Activated CD8-positive, alpha-beta memory T cell treated with anti-CD3 and anti-CD28 coated beads for 36 hours (primary cell): ENCODE measurements at regions not wholly inside any gene's neighbourhood (a gene's known extent, or its start where the extent isn't known, plus 50 kb on each side); places are given as distances from the start of the nearest gene placed in this dataset.

Source experiments
- CTCF ChIA-PET: fragments of 350-600 bp; sonication (Branson Sonifier 250); formaldehyde crosslinking; loops from one replicate; lab custom pipeline; 2021; ENCODE audit warnings: antibody characterized with exemption; lab: Charles Lee
- POLR2A ChIA-PET: fragments of 350-600 bp; sonication (Branson Sonifier 250); formaldehyde crosslinking; loops from one replicate; lab custom pipeline; 2021; ENCODE audit warnings: antibody characterized with exemption; lab: Charles Lee

DNA sequence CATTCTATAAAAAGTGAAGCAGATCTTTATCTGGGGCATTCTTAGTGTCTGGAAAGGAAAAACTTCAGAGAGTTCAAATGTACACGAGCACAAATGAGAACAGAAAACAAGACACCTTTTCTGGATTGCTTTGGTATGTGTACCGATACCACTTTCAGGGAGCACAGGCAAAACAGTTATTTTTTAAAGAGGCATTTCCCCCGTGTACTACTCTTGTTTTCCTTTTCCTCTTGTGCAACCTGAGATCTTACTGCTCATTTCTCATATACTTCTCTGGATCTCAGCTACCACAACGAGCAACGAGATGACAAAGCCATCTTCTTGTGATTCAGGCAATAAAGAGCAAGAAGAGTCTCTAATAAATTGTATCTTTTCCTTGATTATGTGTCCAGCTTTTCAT, 463.6 kb downstream of the SHQ1 start:
- POLR2A ChIA-PET, result no interaction called here

DNA sequence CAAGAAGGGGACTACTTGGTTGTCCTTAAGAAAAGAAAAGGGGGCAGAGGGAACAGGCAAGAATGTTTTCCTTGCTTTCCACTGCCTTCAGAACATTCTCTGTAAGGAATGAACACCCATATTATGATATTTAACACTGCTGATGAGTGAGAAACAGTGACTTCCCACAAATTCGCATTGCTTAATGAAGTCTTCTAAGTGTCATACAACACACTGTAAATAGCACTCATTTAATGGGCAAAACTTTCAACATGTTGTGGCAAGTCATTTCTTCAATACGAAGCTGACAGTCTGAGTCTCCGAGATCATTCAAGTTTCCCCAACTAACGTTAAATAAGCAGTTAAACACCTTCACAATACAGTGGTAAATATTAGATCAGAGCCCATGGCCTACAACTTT, 464.4 kb downstream of the SHQ1 start:
- ChIA-PET CTCF (no interaction called here), POLR2A (no interaction called here)

More for the DNA sequence above, 463.6 kb downstream of the SHQ1 start:
- CTCF ChIA-PET, result no interaction called here

- CTCF ChIA-PET, result no interaction called here
These were observed 465.0 kb downstream of the SHQ1 start for GRCh38 chr3:72383230-72383629.

DNA sequence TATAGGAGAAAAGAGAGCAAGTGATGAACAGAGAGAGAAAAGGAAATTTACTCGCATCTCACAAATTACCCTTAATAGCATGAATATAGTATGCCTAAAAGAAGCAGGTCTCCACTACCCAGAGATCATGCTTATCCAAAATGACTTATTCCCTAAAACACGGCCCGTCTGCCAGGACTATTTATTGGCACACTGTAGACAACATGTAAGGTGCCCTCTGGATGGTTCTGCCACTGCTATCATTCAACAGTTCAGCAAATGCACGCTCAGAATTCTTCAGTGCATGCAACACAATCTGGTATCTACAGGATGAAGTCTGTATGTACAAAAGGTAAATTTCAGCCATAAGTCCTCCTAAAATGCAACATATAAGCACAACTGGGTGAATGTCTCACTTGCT, 465.8 kb downstream of the SHQ1 start:
- CTCF ChIA-PET, result no interaction called here
- POLR2A ChIA-PET, result no interaction called here

More at GRCh38 chr3:72383230-72383629, 465.0 kb downstream of the SHQ1 start:
- POLR2A ChIA-PET, result no interaction called here

GRCh38 chr3:72381584-72381983, 466.7 kb downstream of the SHQ1 start:
- POLR2A ChIA-PET, result no interaction called here
- CTCF ChIA-PET, result no interaction called here

- ChIA-PET CTCF (no interaction called here), POLR2A (no interaction called here)
These were observed 467.3 kb downstream of the SHQ1 start for GRCh38 chr3:72380711-72381493.

- POLR2A ChIA-PET, result no interaction called here
- CTCF ChIA-PET, result no interaction called here
These were observed 468.1 kb downstream of the SHQ1 start for GRCh38 chr3:72380193-72380592.

DNA sequence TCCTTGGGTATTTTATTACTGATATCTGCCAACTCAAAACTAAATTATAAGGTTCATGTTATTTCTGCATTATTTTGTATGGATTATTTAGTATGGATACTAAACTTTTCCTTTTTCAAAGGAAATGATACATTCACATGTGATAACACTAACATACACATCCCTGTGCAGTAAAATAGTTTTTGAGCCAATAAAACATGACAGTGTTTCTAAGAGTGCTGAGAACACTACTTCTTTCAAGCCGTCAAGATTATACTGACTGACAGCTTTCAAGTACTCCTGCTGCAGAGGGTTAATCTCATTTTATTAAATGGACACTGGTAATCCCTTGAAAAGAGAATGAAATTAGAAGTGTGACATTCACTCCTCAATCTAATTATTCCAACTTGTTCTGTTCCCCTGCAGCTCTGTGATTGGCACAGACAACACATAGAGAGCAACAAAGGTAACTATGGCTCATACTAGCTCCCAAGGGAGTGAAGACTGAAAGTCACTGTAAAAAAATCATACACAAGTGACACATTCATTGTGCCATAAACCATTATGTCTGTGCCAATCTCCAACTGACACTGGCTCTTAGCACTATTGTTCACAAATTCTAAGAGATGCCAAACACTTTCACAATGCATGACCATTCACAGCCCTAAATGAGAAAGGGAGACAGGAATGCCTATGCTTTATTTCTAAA, 468.6 kb downstream of the SHQ1 start:
- ChIA-PET CTCF (no interaction called here), POLR2A (no interaction called here)

GRCh38 chr3:72378287-72378686, 470.0 kb downstream of the SHQ1 start:
- POLR2A ChIA-PET, result no interaction called here
- CTCF ChIA-PET, result no interaction called here

DNA sequence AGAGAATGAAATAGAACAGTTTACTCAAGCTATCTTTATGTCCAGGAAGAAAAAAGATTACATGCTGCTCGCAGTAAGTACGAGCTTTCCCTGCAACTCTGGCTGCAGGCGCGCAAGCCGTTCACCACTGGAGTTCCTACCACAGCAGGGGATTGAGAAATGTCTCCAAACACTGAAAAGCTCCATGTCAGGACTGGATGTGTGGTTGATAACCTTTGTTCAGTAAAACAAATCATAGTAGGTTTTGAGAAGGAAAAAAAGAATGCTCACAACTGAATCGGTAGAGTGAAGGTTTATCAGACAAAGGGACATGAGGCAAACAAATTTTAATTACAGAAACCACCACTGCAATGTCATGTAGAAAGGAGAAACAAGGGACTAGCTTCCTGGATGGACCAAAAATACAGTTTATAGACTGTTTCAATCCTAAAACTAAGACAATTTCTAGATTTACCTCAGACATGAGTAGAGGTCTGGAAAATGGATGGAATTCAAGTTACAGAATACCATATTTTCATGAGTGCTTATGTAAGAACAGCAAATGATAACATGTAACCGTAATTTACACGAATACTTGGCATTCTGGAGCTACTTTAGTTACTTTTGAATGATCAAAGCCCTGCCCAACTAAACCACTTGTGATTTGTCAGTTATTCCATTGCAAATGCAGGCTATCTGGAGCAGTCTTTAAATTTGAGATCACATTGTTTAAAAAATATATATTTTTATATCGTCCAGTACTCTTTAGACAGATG, 471.1 kb downstream of the SHQ1 start:
- CTCF ChIA-PET, result no interaction called here
- POLR2A ChIA-PET, result interaction anchor here (0.6 kb wide), 2 partner anchors 206 to 502 kb away, joined by 3 read pairs; no protein-coding TSS in a partner anchor

- ChIA-PET POLR2A (no interaction called here), CTCF (interaction anchor here (0.6 kb wide), 1 partner anchor 349 kb away, joined by 3 read pairs; no protein-coding TSS in a partner anchor)
These were observed 472.8 kb downstream of the SHQ1 start for GRCh38 chr3:72375237-72376076.

- ChIA-PET POLR2A (no interaction called here), CTCF (no interaction called here)
These were observed 475.1 kb downstream of the SHQ1 start for GRCh38 chr3:72373139-72373538.

DNA sequence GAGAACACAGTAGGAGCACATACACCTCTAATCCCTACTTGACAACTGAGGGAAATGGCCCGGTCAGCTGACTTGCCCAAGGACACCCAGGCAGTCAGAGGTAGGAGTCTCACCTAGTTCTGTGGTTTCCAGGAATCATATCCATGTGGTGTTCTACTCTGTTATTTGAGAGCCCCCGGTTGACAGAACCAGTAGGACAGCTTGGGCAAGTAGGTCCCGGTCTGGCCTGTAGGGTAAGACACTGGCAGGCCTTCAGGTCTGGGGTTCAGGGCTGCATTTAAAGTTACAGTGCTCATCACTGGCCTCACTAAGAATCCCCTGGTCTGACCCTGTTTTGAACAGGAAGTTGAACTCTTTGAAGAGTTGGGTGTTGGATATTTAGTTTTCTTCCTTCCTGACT, 476.1 kb downstream of the SHQ1 start:
- CTCF ChIA-PET, result no interaction called here
- POLR2A ChIA-PET, result no interaction called here

GRCh38 chr3:72371431-72371830, 476.8 kb downstream of the SHQ1 start:
- ChIA-PET POLR2A (no interaction called here), CTCF (no interaction called here)

GRCh38 chr3:72370947-72371346, 477.3 kb downstream of the SHQ1 start:
- ChIA-PET POLR2A (no interaction called here), CTCF (no interaction called here)

- ChIA-PET POLR2A (no interaction called here), CTCF (no interaction called here)
These were observed 478.6 kb downstream of the SHQ1 start for GRCh38 chr3:72369681-72370080.

DNA sequence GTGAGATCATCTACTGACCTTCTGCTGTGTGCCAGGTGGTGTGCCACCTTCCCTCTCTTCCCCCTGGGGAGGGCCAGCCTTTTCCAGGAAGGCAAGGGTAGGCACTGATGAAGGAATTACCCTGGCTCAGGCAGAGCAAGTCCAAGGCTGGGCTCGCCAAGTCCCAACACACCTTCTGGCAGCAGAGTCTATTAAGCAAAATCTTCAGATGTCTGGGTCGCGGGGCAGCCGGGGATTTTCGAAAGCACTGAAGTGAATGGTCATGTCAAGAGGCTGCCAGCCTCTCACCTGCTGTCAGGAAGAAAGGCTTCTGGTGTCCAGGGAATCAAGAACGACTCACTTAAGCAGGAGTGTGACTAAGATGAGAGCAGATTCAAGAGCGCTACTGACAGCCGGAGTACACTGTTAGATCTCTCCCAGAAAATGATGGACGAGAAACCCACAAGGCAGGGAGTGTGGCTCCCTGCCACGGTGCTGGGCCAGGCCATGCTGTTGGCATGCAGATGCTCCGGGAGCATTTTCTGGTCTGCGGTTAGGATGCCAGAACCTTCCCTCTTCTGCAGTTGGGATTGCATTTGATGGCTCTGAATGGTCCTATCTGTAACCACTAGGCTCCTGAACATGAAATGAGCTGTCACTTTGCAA, 479.8 kb downstream of the SHQ1 start:
- CTCF ChIA-PET, result no interaction called here
- POLR2A ChIA-PET, result no interaction called here

DNA sequence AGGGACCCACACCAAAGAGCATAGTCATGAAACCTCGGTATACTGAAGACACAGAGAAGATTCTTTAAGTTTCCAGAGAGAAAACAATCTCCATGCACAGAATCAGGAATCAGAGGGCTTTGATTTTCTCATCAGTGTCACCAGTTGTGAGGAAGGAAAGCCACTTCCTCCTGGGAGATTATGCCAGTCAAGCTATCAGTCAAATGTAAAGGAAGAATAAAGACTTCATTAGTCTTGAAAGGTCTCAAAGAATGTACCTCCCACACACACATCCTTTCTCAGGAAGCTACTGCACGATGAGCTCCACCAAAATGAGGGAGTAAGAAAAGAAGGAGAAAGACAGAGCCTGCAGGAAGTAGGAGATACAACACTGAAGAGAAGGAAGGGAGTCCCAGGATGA, 486.3 kb downstream of the SHQ1 start:
- CTCF ChIA-PET, result no interaction called here
- POLR2A ChIA-PET, result no interaction called here

DNA sequence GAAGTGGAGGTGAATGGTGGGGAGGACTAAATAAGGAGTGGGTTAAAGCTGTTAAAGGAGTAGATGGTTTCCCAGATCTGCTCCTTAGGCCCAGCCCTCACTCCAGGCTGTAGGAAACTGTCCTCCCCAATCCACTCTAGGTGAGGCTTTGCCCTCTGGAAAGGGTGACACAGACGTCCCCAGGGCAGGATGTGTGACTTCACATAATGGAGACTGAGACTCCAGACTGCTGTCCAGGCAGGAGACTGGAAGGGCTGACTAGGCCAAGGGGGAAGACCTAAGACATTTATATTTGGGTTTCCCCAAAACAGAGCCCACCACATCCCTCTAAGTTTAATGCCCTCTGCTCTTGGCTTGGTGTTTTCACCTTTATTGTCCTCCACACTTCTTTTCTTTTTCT, 488.5 kb downstream of the SHQ1 start:
- CTCF ChIA-PET, result no interaction called here
- POLR2A ChIA-PET, result no interaction called here
